Brain microvascular endothelial cell (primary cell): ENCODE measurements at regions not wholly inside any gene's neighbourhood (a gene's known extent, or its start where the extent isn't known, plus 50 kb on each side); places are given as distances from the start of the nearest gene placed in this dataset.

Experiments used
- DNase-seq: peaks from one replicate; pipeline ENCODE4 v3.0.0-alpha.2; 2020
- H3K27ac ChIP-seq: fragments of 250-450 bp; sonication (Bioruptor Pico); 2 replicates; pipeline ENCODE4 v1.5.1; 2020; ENCODE audit warnings: mild to moderate bottlenecking, moderate library complexity
- H3K27me3 ChIP-seq: fragments of 250-450 bp; sonication (Bioruptor Pico); replicated peaks from 2 replicates; pipeline ENCODE4 v1.5.1; 2020; ENCODE audit warnings: mild to moderate bottlenecking
- H3K36me3 ChIP-seq: fragments of 250-450 bp; sonication (Bioruptor Pico); replicated peaks from 2 replicates; pipeline ENCODE4 v1.5.1; 2020; ENCODE audit warnings: mild to moderate bottlenecking
- H3K4me3 ChIP-seq: 2 replicates; pipeline ENCODE4 v1.5.1; 2011; ENCODE audit warnings: low read depth, mild to moderate bottlenecking, control low read depth, low read length, moderate library complexity
- in situ Hi-C: cut with HindIII; loops from 2 replicates; pipeline ENCODE4 v1.10.0; 2017; ENCODE audit warnings: low sequenced_read_pairs, low pct_ligation_motif_present
- TF ChIP-seq, protein P1 (sequence below): IDR thresholded peaks from 2 replicates; pipeline ENCODE4 v1.5.1; 2011; ENCODE audit warnings: low read depth, mild to moderate bottlenecking, moderate library complexity, low read length, control low read depth, inconsistent platforms; ENCODE audit errors: missing control alignments

DNA sequence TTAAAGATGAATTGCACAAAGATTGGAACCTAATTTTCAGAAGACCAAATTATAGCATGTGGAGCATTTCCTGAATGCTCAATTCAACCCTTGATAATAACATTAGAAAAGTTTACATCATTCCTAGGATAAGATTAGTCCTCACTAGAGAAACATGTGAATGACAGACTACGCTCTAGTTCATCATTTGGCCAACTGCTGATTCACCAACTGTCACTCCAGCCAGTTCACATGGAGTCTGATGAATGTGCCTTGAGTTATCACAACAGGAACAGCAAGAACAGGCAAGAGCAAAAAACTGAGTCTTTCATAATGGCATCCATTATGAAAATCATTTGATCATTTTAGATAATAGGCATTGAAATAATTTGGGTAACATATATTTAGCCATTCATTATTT, 415.9 kb downstream of the PTPRC start:
- TF ChIP-seq, protein P1, sequence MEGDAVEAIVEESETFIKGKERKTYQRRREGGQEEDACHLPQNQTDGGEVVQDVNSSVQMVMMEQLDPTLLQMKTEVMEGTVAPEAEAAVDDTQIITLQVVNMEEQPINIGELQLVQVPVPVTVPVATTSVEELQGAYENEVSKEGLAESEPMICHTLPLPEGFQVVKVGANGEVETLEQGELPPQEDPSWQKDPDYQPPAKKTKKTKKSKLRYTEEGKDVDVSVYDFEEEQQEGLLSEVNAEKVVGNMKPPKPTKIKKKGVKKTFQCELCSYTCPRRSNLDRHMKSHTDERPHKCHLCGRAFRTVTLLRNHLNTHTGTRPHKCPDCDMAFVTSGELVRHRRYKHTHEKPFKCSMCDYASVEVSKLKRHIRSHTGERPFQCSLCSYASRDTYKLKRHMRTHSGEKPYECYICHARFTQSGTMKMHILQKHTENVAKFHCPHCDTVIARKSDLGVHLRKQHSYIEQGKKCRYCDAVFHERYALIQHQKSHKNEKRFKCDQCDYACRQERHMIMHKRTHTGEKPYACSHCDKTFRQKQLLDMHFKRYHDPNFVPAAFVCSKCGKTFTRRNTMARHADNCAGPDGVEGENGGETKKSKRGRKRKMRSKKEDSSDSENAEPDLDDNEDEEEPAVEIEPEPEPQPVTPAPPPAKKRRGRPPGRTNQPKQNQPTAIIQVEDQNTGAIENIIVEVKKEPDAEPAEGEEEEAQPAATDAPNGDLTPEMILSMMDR = no peak
- Histone ChIP-seq H3K27ac (no peak overlapping the region), H3K4me3 (no peak overlapping the region), H3K36me3 (no peaks in the 10 kb centered on the region), H3K27me3 (no peaks in the 10 kb centered on the region)
- in situ Hi-C loops = no loop called here
- DNase-seq = no peak

DNA sequence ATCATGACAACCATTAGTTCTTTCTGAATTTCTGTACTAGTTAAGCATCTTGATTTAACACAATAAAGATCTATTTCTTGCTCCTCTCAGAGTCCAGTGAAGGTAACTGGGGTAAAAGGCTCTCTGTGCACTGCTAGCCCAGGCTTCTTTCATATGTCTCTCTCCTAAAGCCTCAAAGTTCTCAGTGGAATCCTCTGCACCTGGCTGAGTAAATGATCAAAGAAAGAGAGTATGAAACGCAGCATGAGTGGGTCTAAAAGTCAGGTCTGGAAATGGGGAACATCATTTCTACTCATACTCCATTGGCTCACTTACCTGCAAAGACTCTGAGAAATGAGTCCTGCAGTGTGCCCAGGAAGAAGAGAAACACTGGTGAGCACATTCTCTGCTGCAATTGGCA, 418.5 kb downstream of the PTPRC start:
- Histone ChIP-seq H3K27ac (no peak overlapping the region), H3K36me3 (no peaks in the 10 kb centered on the region), H3K27me3 (no peaks in the 10 kb centered on the region), H3K4me3 (no peak overlapping the region)
- no peak for DNase-seq
- TF ChIP-seq, protein P1 = no peak
- in situ Hi-C loops = no loop called here

DNA sequence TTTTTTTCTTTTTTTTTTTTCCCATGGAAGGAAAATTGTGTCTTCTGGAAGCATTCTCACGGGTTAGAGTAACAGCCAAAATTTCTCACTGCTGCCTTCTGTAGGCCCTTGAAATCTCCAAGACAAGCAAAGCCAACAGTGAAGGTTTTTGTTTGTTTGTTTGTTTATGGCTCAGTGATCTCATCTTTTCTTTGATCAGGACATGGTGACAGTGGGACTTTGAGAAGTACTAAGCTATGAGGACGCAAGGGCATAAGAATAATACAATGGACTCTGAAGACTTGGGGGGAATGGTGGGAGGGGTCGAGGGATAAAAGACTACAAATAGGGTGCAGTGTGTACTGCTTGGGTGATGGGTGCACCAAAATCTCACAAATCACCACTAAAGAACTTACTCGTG, 419.4 kb downstream of the PTPRC start:
- no peak overlapping the region for H3K4me3 ChIP-seq
- H3K36me3 ChIP-seq = no peaks in the 10 kb centered on the region
- TF ChIP-seq, protein P1 = no peak
- in situ Hi-C loops = no loop called here
- no peak overlapping the region for H3K27ac ChIP-seq
- no peak for DNase-seq
- no peaks in the 10 kb centered on the region for H3K27me3 ChIP-seq

GRCh38 chr1:199064971-199065370, 426.1 kb downstream of the PTPRC start:
- TF ChIP-seq, protein P1 = no peak
- no peak for DNase-seq
- Histone ChIP-seq H3K27ac (no peak overlapping the region), H3K4me3 (no peak overlapping the region), H3K36me3 (no peaks in the 10 kb centered on the region), H3K27me3 (no peaks in the 10 kb centered on the region)
- in situ Hi-C loops = no loop called here

GRCh38 chr1:199067483-199067882, 428.6 kb downstream of the PTPRC start:
- TF ChIP-seq, protein P1 = no peak
- no peak for DNase-seq
- no peaks in the 10 kb centered on the region for H3K27me3 ChIP-seq
- no peak overlapping the region for H3K27ac ChIP-seq
- no peaks in the 10 kb centered on the region for H3K36me3 ChIP-seq
- no peak overlapping the region for H3K4me3 ChIP-seq
- in situ Hi-C loops = no loop called here

- no peaks in the 10 kb centered on the region for H3K36me3 ChIP-seq
- TF ChIP-seq, protein P1 = no peak
- no peaks in the 10 kb centered on the region for H3K27me3 ChIP-seq
- no peak overlapping the region for H3K27ac ChIP-seq
- no peak for DNase-seq
- in situ Hi-C loops = no loop called here
- no peak overlapping the region for H3K4me3 ChIP-seq
These were observed 432.2 kb downstream of the PTPRC start for GRCh38 chr1:199071080-199071479.
